H9 (cell line): ENCODE measurements at regions not wholly inside any gene's neighbourhood (a gene's known extent, or its start where the extent isn't known, plus 50 kb on each side); places are given as distances from the start of the nearest gene placed in this dataset.

Experiments used
- DNase-seq: peaks from one replicate; pipeline ENCODE4 v3.0.0-alpha.2; 2017
- H2AFZ ChIP-seq: one replicate; pipeline ENCODE4 v1.6.1; 2013; ENCODE audit warnings: mild to moderate bottlenecking, low read length, control low read depth, moderate library complexity
- H2AK5ac ChIP-seq: 2 replicates; pipeline ENCODE4 v1.6.1; 2013; ENCODE audit warnings: low read length, control low read depth, mixed read lengths; ENCODE audit not compliant: insufficient read length
- H2BK120ac ChIP-seq: one replicate; pipeline ENCODE4 v1.6.1; 2013; ENCODE audit warnings: low read depth, mild to moderate bottlenecking, low read length, control low read depth, inconsistent platforms; ENCODE audit not compliant: poor library complexity, severe bottlenecking
- H2BK12ac ChIP-seq: 2 replicates; pipeline ENCODE4 v1.6.1; 2013; ENCODE audit warnings: low read length, control low read depth, mixed read lengths, low read depth; ENCODE audit not compliant: insufficient read length
- H2BK15ac ChIP-seq: 2 replicates; pipeline ENCODE4 v1.6.1; 2013; ENCODE audit warnings: low read depth, low read length, control low read depth
- H2BK20ac ChIP-seq: one replicate; pipeline ENCODE4 v1.6.1; 2013; ENCODE audit warnings: low read depth, mild to moderate bottlenecking, low read length, control low read depth, inconsistent platforms; ENCODE audit not compliant: poor library complexity, severe bottlenecking
- H2BK5ac ChIP-seq: 2 replicates; pipeline ENCODE4 v1.6.1; 2013; ENCODE audit warnings: low read length, control low read depth, mixed read lengths; ENCODE audit not compliant: insufficient read length
- H3K14ac ChIP-seq: 2 replicates; pipeline ENCODE4 v1.6.1; 2013; ENCODE audit warnings: low read length, control low read depth; ENCODE audit not compliant: insufficient read depth
- H3K18ac ChIP-seq: 2 replicates; pipeline ENCODE4 v1.6.1; 2013; ENCODE audit warnings: low read depth, mild to moderate bottlenecking, mixed read lengths, low read length, control low read depth; ENCODE audit not compliant: insufficient read length
- H3K23ac ChIP-seq: 2 replicates; pipeline ENCODE4 v1.6.1; 2013; ENCODE audit warnings: low read length, control low read depth, mixed read lengths, low read depth; ENCODE audit not compliant: insufficient read length
- H3K23me2 ChIP-seq: 2 replicates; pipeline ENCODE4 v1.6.1; 2013; ENCODE audit warnings: low read depth, mild to moderate bottlenecking, mixed read lengths, low read length, control low read depth; ENCODE audit not compliant: insufficient read length, poor library complexity, severe bottlenecking
- H3K27ac ChIP-seq: 2 replicates; pipeline ENCODE4 v1.5.1; 2013; ENCODE audit warnings: low read length, control low read depth, mixed read lengths, low read depth; ENCODE audit not compliant: insufficient read length
- H3K27me3 ChIP-seq: 2 replicates; pipeline ENCODE4 v1.6.1; 2013; ENCODE audit warnings: low read length, control low read depth, inconsistent platforms; ENCODE audit not compliant: insufficient read depth
- H3K4ac ChIP-seq: 2 replicates; pipeline ENCODE4 v1.6.1; 2013; ENCODE audit warnings: low read depth, mild to moderate bottlenecking, control low read depth, inconsistent platforms, low read length, moderate library complexity
- H3K4me1 ChIP-seq: 2 replicates; pipeline ENCODE4 v1.6.1; 2013; ENCODE audit warnings: low read length, control low read depth, inconsistent platforms; ENCODE audit not compliant: insufficient read depth
- H3K4me2 ChIP-seq: 2 replicates; pipeline ENCODE4 v1.6.1; 2013; ENCODE audit warnings: low read length, control low read depth, mixed read lengths; ENCODE audit not compliant: insufficient read length, insufficient read depth
- H3K56ac ChIP-seq: 2 replicates; pipeline ENCODE4 v1.6.1; 2013; ENCODE audit warnings: low read depth, mild to moderate bottlenecking, mixed read lengths, low read length, control low read depth; ENCODE audit not compliant: insufficient read length
- H3K79me1 ChIP-seq: 2 replicates; pipeline ENCODE4 v1.6.1; 2013; ENCODE audit warnings: low read depth, mild to moderate bottlenecking, moderate library complexity, low read length, control low read depth, inconsistent platforms; ENCODE audit not compliant: insufficient read depth, poor library complexity, severe bottlenecking
- H3K79me2 ChIP-seq: 2 replicates; pipeline ENCODE4 v1.6.1; 2013; ENCODE audit warnings: low read length, control low read depth, inconsistent platforms; ENCODE audit not compliant: insufficient read depth
- H3K9ac ChIP-seq: 2 replicates; pipeline ENCODE4 v1.6.1; 2013; ENCODE audit warnings: low read length, control low read depth, mixed read lengths; ENCODE audit not compliant: insufficient read length; ENCODE audit errors: extremely low read depth
- H3K9me3 ChIP-seq: one replicate; pipeline ENCODE4 v1.6.1; 2013; ENCODE audit warnings: low read depth, low read length, inconsistent platforms; ENCODE audit not compliant: control insufficient read depth
- H3T11ph ChIP-seq: one replicate; pipeline ENCODE4 v1.6.1; 2013; ENCODE audit warnings: mild to moderate bottlenecking, low read length, control low read depth, inconsistent platforms
- H4K20me1 ChIP-seq: one replicate; pipeline ENCODE4 v1.6.1; 2013; ENCODE audit not compliant: control insufficient read depth, insufficient read length, insufficient read depth
- H4K5ac ChIP-seq: 2 replicates; pipeline ENCODE4 v1.6.1; 2013; ENCODE audit warnings: low read depth, mild to moderate bottlenecking, mixed read lengths, low read length, control low read depth; ENCODE audit not compliant: insufficient read length
- H4K8ac ChIP-seq: replicated peaks from 2 replicates; pipeline ENCODE4 v1.6.1; 2013; ENCODE audit warnings: low read length, control low read depth, mixed read lengths, low read depth; ENCODE audit not compliant: insufficient read length
- H4K91ac ChIP-seq: 2 replicates; pipeline ENCODE4 v1.6.1; 2013; ENCODE audit warnings: low read depth, mild to moderate bottlenecking, moderate library complexity, mixed read lengths, low read length, control low read depth; ENCODE audit not compliant: insufficient read length
- H3K27ac Mint-ChIP-seq, 3 experiments: 2 replicates in 2 of 3; 3 replicates in 1 of 3; pipeline ENCODE4 v1.8.0; 2020 to 2021; ENCODE audit warnings: mixed read lengths in 3 of 3, mild to moderate bottlenecking in 1 of 3, moderate library complexity in 1 of 3
- H3K27me3 Mint-ChIP-seq: 2 replicates; pipeline ENCODE4 v1.8.0; 2021; ENCODE audit warnings: low read depth, mild to moderate bottlenecking, moderate library complexity, mixed read lengths
- H3K36me3 Mint-ChIP-seq, 3 experiments: 2 replicates in 2 of 3; 3 replicates in 1 of 3; pipeline ENCODE4 v1.8.0; 2020 to 2021; ENCODE audit warnings: low read depth in 3 of 3, mixed read lengths in 3 of 3; ENCODE audit not compliant: insufficient read depth in 1 of 3
- H3K4me1 Mint-ChIP-seq, 2 experiments: 2 replicates each; pipeline ENCODE4 v1.8.0; 2020; ENCODE audit warnings: mixed read lengths in 2 of 2
- H3K4me3 Mint-ChIP-seq, 2 experiments: 2 replicates in 1 of 2; 3 replicates in 1 of 2; pipeline ENCODE4 v1.8.0; 2020 to 2021; ENCODE audit warnings: mild to moderate bottlenecking in 2 of 2, mixed read lengths in 2 of 2, moderate library complexity in 1 of 2
- H3K9me3 Mint-ChIP-seq, 2 experiments: 2 replicates in 1 of 2; 3 replicates in 1 of 2; pipeline ENCODE4 v1.8.0; 2020; ENCODE audit warnings: mild to moderate bottlenecking in 2 of 2, mixed read lengths in 2 of 2, moderate library complexity in 1 of 2
- CTCF ChIP-seq: fragments of 200-600 bp; sonication (generic); conservative IDR thresholded peaks from 3 replicates; pipeline ENCODE4 v1.8.0; 2021; ENCODE audit warnings: antibody characterized with exemption, mild to moderate bottlenecking
- WGBS: extraction: QIAGEN DNeasy Blood & Tissue Kit; methylation state at CpG from one replicate; pipeline ENCODE4 v1.1.7; 2013; ENCODE audit warnings: missing lambda C conversion rate, low lambda C conversion rate, mixed read lengths; ENCODE audit not compliant: insufficient read length; ENCODE audit errors: extremely low coverage; 5-methylcytosine and 5-hydroxymethylcytosine counted together

DNA sequence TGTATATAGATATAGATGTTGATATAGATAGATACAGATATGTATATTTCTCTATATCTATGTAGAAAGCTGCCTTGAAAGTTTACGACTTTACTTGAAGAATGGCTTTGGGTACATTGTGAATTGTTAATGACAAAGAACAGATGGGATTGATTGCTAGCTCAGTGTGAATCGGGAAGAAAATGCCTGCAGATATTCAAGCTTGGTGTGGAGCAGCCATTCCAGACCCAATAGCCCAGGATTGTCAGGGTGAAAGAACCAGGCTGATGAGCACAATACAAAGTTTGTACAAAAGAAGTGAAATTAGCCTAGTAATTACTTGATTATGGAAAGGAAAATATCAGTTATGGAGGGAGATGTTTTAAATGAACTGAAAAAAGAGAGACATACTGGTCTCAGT is 946.2 kb downstream of the STPG2 start:
- no CpG with 5 or more reads among the region's 2 CpGs for WGBS
- Histone ChIP-seq H3K27me3 (no peaks in the 10 kb centered on the region), H2BK5ac (no peak overlapping the region), H3K4me2 (no peak overlapping the region), H2AK5ac (no peak overlapping the region), H3K4me1 (peaks cover 3% of the 10 kb centered on the region; the same call in 1 of the 2 replicates), H3K23me2 (no peaks in the 10 kb centered on the region), H3K4ac (no peak overlapping the region), H4K5ac (no peak overlapping the region), H3K9me3 (no peaks in the 10 kb centered on the region), H3K18ac (no peak overlapping the region), H2AFZ (no peak overlapping the region), H3K56ac (no peak overlapping the region), H2BK120ac (no peak overlapping the region), H2BK12ac (no peak overlapping the region), H4K8ac (no peak overlapping the region), H2BK15ac (no peak overlapping the region), H4K20me1 (no peaks in the 10 kb centered on the region), H3T11ph (no peak overlapping the region), H3K23ac (no peak overlapping the region), H3K27ac (no peak overlapping the region), H4K91ac (no peak overlapping the region), H3K79me1 (no peaks in the 10 kb centered on the region), H2BK20ac (no peak overlapping the region), H3K9ac (no peak overlapping the region), H3K14ac (no peak overlapping the region), H3K79me2 (no peaks in the 10 kb centered on the region)
- H3K27me3 Mint-ChIP-seq = no peaks in the 10 kb centered on the region
- peaks cover 6 to 14% of the 10 kb centered on the region in 2 experiments for H3K4me1 Mint-ChIP-seq
- DNase-seq = no peak
- H3K9me3 Mint-ChIP-seq = no peaks in the 10 kb centered on the region
- no peak overlapping the region for H3K27ac Mint-ChIP-seq
- no peak overlapping the region for H3K4me3 Mint-ChIP-seq
- no peaks in the 10 kb centered on the region for H3K36me3 Mint-ChIP-seq
- TF ChIP-seq CTCF = no peak
